Keratinocyte (primary cell): ENCODE measurements at regions not wholly inside any gene's neighbourhood (a gene's known extent, or its start where the extent isn't known, plus 50 kb on each side); places are given as distances from the start of the nearest gene placed in this dataset.

ENCODE experiments used
- DNase-seq: peaks from one replicate; pipeline ENCODE4 v3.0.0-alpha.2; 2011; ENCODE audit warnings: low read depth, missing footprints, low spot score
- FAIRE-seq: peaks from 2 replicates; lab custom pipeline; 2011; peaks lifted over from hg19 to GRCh38; lab: Jason Lieb, UNC
- H2AFZ ChIP-seq: 2 replicates; pipeline ENCODE4 v1.6.0; 2012; ENCODE audit warnings: low read length, control low read depth, inconsistent platforms; ENCODE audit not compliant: control insufficient read depth
- H3K27ac ChIP-seq: 2 replicates; pipeline ENCODE4 v1.5.1; 2011; ENCODE audit warnings: low read length; ENCODE audit not compliant: control insufficient read depth, insufficient read depth
- H3K27me3 ChIP-seq: 3 replicates; pipeline ENCODE4 v1.6.0; 2011; ENCODE audit warnings: low read length; ENCODE audit not compliant: control insufficient read depth, insufficient read depth; ENCODE audit errors: extremely low read depth
- H3K36me3 ChIP-seq, 2 experiments: 2 replicates in 1 of 2; 3 replicates in 1 of 2; pipeline ENCODE4 v1.5.1; 2011; ENCODE audit warnings: low read length in 2 of 2, mild to moderate bottlenecking in 1 of 2; ENCODE audit not compliant: control insufficient read depth in 2 of 2, insufficient read depth in 2 of 2; ENCODE audit errors: extremely low read depth in 1 of 2
- H3K4me1 ChIP-seq: 3 replicates; pipeline ENCODE4 v1.5.1; 2011; ENCODE audit warnings: low read length; ENCODE audit not compliant: control insufficient read depth, insufficient read depth; ENCODE audit errors: extremely low read depth
- H3K4me2 ChIP-seq: 3 replicates; pipeline ENCODE4 v1.6.0; 2011; ENCODE audit warnings: low read depth, low read length; ENCODE audit not compliant: control insufficient read depth, insufficient read depth; ENCODE audit errors: extremely low read depth
- H3K4me3 ChIP-seq, 3 experiments: fragments of 200-600 bp in 1 of 3; sonication (generic) in 1 of 3; 2 replicates in 2 of 3; 3 replicates in 1 of 3; pipeline ENCODE4 v1.5.1; 2011 to 2016; ENCODE audit warnings: low read length in 3 of 3, mild to moderate bottlenecking in 3 of 3, control low read depth in 2 of 3, inconsistent platforms in 1 of 3, low read depth in 1 of 3, mixed read lengths in 1 of 3, mixed run types in 1 of 3, moderate library complexity in 1 of 3; ENCODE audit not compliant: control insufficient read depth in 2 of 3, insufficient read depth in 2 of 3; ENCODE audit errors: extremely low read depth in 1 of 3
- H3K79me2 ChIP-seq: 2 replicates; pipeline ENCODE4 v1.6.0; 2012; ENCODE audit warnings: low read length; ENCODE audit not compliant: control insufficient read depth, insufficient read depth
- H3K9ac ChIP-seq: 3 replicates; pipeline ENCODE4 v1.6.0; 2011; ENCODE audit warnings: low read length; ENCODE audit not compliant: control insufficient read depth, insufficient read depth; ENCODE audit errors: extremely low read depth
- H3K9me1 ChIP-seq: 3 replicates; pipeline ENCODE4 v1.6.0; 2011; ENCODE audit warnings: low read length; ENCODE audit not compliant: control insufficient read depth, insufficient read depth; ENCODE audit errors: extremely low read depth
- H3K9me3 ChIP-seq: 2 replicates; pipeline ENCODE4 v1.5.1; 2012; ENCODE audit warnings: low read depth, low read length; ENCODE audit not compliant: control insufficient read depth
- H4K20me1 ChIP-seq: 3 replicates; pipeline ENCODE4 v1.6.0; 2011; ENCODE audit warnings: low read length; ENCODE audit not compliant: control insufficient read depth, insufficient read depth; ENCODE audit errors: extremely low read depth
- EZH2 ChIP-seq: IDR thresholded peaks from one replicate; pipeline ENCODE4 v1.6.1; 2012; ENCODE audit warnings: inconsistent platforms, mild to moderate bottlenecking, low read length, moderate library complexity
- dilution Hi-C: fragments of 300-500 bp; cut with MboI; formaldehyde crosslinking; loops from one replicate; pipeline ENCODE4 v1.7.0; 2020; ENCODE audit warnings: low sequenced_read_pairs; ENCODE audit not compliant: extremely low pct_ligation_motif_present
- TF ChIP-seq, protein P1 (sequence below), 3 experiments: IDR thresholded peaks in 1 of 3; conservative IDR thresholded peaks in 1 of 3; optimal IDR thresholded peaks in 1 of 3; 2 replicates in 2 of 3; 3 replicates in 1 of 3; pipeline versions ENCODE3 to v1.5.1; 2011; ENCODE audit warnings: low read length in 3 of 3, mild to moderate bottlenecking in 3 of 3, moderate library complexity in 2 of 3, control low read depth in 1 of 3, inconsistent platforms in 1 of 3; ENCODE audit not compliant: insufficient read depth in 2 of 3; ENCODE audit errors: extremely low read depth in 1 of 3

- Histone ChIP-seq H3K4me3 (no peak overlapping the region), H3K9ac (no peak overlapping the region), H3K27me3 (no peaks in the 10 kb centered on the region), H2AFZ (no peak overlapping the region), H4K20me1 (no peaks in the 10 kb centered on the region), H3K9me1 (no peaks in the 10 kb centered on the region), H3K36me3 (no peaks in the 10 kb centered on the region), H3K27ac (no peak overlapping the region), H3K4me1 (no peaks in the 10 kb centered on the region), H3K79me2 (no peaks in the 10 kb centered on the region), H3K9me3 (peaks cover 2% of the 10 kb centered on the region), H3K4me2 (no peak overlapping the region)
- DNase-seq (no peak), FAIRE-seq (no peak)
- dilution Hi-C loops = no loop called here
- TF ChIP-seq, protein P1, sequence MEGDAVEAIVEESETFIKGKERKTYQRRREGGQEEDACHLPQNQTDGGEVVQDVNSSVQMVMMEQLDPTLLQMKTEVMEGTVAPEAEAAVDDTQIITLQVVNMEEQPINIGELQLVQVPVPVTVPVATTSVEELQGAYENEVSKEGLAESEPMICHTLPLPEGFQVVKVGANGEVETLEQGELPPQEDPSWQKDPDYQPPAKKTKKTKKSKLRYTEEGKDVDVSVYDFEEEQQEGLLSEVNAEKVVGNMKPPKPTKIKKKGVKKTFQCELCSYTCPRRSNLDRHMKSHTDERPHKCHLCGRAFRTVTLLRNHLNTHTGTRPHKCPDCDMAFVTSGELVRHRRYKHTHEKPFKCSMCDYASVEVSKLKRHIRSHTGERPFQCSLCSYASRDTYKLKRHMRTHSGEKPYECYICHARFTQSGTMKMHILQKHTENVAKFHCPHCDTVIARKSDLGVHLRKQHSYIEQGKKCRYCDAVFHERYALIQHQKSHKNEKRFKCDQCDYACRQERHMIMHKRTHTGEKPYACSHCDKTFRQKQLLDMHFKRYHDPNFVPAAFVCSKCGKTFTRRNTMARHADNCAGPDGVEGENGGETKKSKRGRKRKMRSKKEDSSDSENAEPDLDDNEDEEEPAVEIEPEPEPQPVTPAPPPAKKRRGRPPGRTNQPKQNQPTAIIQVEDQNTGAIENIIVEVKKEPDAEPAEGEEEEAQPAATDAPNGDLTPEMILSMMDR (optimal IDR thresholded peaks at IDR 0.05 in 1 of 3, IDR thresholded peaks at IDR 0.05 in 1 of 3, conservative IDR thresholded peaks at IDR 0.05 in 1 of 3; ENCODE audit: extremely low read depth in 1 of 3, insufficient read depth in 2 of 3, low read length in 3 of 3) = no peak
- TF ChIP-seq EZH2 = no peak
Measured at GRCh38 chr6:166017032-166017635, 150.5 kb downstream of the TBXT start.

GRCh38 chr6:166014966-166015365, 152.7 kb downstream of the TBXT start:
- H3K9me1 ChIP-seq = no peaks in the 10 kb centered on the region
- no peak for TF ChIP-seq EZH2
- TF ChIP-seq, protein P1 (optimal IDR thresholded peaks at IDR 0.05 in 1 of 3, IDR thresholded peaks at IDR 0.05 in 1 of 3, conservative IDR thresholded peaks at IDR 0.05 in 1 of 3; ENCODE audit: extremely low read depth in 1 of 3, insufficient read depth in 2 of 3, low read length in 3 of 3) = no peak
- no peaks in the 10 kb centered on the region for H3K27me3 ChIP-seq
- no peak overlapping the region for H3K4me3 ChIP-seq
- dilution Hi-C loops = no loop called here
- FAIRE-seq (no peak), DNase-seq (no peak)
- no peak overlapping the region for H3K4me2 ChIP-seq
- H3K36me3 ChIP-seq = no peaks in the 10 kb centered on the region
- no peaks in the 10 kb centered on the region for H3K9me3 ChIP-seq
- H3K27ac ChIP-seq = no peak overlapping the region
- H2AFZ ChIP-seq = no peak overlapping the region
- no peaks in the 10 kb centered on the region for H4K20me1 ChIP-seq
- no peak overlapping the region for H3K9ac ChIP-seq
- H3K79me2 ChIP-seq = no peaks in the 10 kb centered on the region
- H3K4me1 ChIP-seq = no peaks in the 10 kb centered on the region
